ENCODE measurements at regions not wholly inside any gene's neighbourhood (a gene's known extent, or its start where the extent isn't known, plus 50 kb on each side); places are given as distances from the start of the nearest gene placed in this dataset.

GRCh38 chr2:60659026-60659425 is 97.0 kb upstream of the PAPOLG start:
- no peak for DNase-seq

DNA sequence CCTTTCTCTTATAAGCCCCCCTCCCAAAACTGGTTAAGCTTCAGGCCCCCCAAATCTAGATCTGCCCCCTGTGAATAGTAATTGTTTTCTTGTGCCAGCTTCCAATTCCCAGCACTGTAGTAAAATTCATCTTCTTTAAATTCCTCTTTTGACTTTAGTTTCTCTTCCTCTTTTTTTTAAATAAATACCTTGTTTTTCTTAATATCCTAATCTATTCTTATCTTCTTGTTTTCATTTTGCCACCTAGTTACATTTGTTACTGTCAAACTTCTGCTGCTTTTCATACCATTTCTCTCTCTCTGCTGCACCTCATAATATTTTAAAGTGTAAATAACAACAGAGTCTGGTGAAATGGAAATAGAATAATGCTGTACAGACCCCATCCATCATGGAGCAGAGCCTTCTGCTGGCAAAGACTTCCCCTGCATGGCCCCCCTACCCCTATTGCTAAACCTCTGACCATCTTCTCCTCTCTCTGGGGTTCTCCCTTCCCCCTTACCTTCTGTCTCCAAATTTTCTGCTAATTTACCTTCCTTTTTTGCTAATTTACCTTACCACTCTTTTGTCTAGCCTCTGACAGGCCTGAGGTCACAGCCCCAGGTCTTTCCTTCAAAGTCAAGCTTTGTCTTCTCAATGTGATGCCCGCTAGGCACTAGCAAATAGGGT is 94.9 kb upstream of the PAPOLG start:
- DNase-seq = no peak

DNA sequence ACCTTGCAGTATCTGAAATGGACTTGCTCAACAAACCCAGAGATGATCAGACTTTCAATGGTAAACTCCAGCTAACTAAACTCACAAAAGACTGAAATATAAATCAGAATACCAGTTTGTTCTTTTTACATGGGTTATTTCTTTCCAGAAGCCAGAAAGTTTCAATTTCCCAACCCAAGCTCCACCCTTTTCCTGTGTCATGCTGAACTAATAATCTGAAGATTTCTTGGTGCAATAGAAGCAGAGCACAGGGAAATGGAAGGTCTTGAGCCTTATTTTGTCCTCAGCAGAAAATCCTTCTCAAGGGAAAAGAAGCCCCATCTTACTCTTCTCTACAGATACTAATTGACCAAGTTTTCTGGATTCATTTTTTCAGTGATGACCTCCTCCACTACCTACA is 93.3 kb upstream of the PAPOLG start:
- no peak for DNase-seq

- DNase-seq = no peak
These were observed 84.1 kb upstream of the PAPOLG start for GRCh38 chr2:60671966-60672365.

DNA sequence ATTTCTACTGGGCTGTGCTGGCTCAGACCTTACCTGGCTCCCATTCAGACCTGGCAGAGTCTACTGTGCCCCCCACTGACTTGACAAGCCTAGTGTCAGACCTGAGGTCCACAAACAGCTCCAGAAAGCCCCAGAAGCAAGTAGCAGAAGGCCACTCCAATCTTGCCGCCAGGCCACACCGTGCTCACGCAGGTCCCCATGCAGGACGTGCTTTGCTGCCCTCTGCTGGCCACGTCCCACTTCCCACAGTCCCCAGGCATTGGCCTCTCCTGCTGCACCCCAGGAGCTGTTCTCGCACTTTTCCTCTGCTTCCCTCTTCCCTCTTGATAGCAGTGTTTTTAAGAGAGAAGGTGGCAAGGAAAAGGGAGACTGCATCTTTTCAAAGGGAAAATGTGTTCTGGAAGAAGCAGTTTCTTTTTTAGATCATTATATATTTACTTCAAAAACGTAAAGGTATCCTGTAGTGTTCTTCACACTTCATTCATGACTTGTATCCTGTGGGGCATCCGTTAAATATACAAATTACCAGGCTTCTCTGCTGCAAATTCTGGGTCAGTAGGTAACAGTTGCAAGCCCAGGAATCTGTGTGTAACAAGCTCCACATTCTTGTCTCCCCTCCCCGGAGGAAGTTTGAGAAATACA is 81.4 kb upstream of the PAPOLG start:
- DNase-seq = peak; percentile 93

DNA sequence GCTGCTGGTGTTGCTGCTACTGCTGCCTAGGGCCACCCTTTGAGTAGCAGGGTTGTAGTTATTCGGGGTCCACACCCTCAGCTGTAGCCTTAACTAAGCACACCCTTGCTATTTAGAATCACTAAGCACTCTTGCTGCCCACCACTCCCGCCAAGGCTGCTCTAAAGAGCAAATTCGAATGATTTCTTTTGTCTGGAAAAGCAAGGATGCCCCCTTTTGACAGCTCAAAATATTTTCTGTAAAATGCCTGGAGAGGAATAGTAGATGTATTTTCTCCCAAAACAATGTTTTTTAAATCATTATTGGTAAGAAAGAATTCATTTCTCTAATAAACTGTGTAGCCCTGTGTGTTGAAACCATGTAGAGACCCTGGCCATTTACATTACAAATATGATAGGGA is 80.8 kb upstream of the PAPOLG start:
- no peak for DNase-seq

DNA sequence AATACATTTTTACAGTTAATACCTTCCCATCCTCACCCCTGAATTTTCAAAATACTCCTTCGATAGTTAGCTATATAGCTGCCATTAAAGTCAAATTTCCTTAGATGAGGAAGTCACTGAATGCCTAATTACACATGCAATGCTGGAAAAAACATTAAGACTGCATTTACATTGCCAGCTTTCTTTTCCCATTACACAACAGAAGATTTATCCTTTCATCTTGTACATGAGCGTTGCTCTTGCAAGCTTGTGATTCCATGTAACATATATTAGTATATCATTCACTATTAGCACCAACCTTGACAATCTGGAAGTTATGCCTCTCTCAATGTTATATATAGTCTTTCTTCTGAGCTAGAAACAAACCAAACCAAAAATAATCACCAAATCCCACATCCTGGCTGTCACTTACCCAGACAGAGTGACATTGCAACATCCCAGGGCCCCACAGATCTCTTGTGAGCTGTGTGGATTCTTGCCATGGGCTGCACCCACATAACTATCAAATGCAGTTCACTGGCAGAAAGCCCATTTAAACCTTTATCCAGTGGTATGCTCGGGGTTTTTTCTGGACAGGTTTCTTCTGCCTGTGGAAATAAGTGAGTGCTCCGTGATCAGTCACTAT is 79.2 kb upstream of the PAPOLG start:
- DNase-seq = no peak

- no peak for DNase-seq
These were observed 78.7 kb upstream of the PAPOLG start for GRCh38 chr2:60677356-60677755.

- no peak for DNase-seq
These were observed 77.5 kb upstream of the PAPOLG start for GRCh38 chr2:60678551-60678950.

GRCh38 chr2:60679036-60679780 is 76.9 kb upstream of the PAPOLG start:
- DNase-seq = no peak

GRCh38 chr2:60693551-60693950 is 62.5 kb upstream of the PAPOLG start:
- DNase-seq = no peak

DNA sequence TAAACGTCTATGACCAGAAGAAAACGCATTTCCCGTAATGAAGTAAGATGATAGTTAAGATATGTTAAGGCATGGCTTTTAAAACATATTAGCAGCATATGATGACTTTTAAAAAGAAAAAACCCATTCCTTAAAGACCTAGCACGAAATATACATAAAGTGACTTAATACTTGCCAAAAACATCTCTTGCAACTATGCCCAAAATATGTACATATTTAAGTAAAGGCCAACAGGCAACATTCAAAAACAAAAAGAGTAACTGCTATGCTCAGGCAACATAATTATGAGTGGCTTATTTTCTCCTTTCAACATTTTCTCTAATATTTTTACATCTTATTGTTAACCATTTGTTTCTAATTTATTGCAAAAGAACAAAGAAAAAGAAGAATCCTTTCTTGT is 60.3 kb upstream of the PAPOLG start:
- DNase-seq = no peak

DNA sequence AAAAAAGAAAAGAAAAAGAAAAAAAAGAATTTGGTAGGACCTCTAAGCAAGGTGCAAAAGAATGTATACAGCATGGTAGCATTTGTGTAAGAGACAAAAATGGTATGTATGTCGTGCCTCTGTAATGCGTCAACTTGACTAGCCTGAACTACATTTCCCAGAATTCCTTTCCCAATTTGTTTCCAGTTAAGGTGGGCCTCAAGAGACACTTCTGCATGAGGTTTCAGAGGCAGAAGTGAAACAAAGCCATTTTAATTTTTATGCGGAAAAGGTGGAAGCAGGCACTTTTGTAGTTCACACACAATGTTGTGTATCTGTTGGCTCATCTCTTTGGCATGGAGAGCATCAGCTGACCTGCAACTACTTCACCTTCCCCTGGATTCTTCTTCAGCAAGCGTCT is 56.5 kb upstream of the PAPOLG start:
- no peak for DNase-seq

DNA sequence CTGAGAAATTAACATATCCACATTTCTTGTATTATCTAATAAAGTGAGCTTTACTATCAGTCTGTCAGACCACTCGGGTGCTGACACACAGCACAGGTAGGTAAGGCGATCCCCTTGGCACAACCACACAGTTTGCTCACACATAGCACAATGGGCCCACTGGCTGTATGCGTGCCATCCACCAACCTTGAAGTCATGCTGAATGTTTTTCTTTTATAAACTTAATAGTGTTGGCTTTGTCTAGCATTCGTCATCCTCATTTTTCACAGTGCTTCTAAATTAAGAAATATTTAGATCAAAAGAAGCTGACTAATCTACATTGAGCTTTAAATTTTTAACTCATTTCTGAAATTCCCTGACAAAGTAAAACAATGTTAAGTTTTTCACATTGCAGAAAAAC is 50.0 kb upstream of the PAPOLG start:
- DNase-seq = no peak

Data from stimulated activated CD8-positive, alpha-beta memory T cell treated with anti-CD3 and anti-CD28 coated beads, Interleukin-4, amount 100 ng/mL, for 48 hours (primary cell).